H1 (cell line): ENCODE measurements at regions not wholly inside any gene's neighbourhood (a gene's known extent, or its start where the extent isn't known, plus 50 kb on each side); places are given as distances from the start of the nearest gene placed in this dataset.

Experiments used
- CTCF ChIA-PET: fragments of 300-600 bp; sonication (Branson Sonifier 250); formaldehyde crosslinking; loops from one replicate; lab custom pipeline; 2021; ENCODE audit not compliant: partially characterized antibody; lab: Charles Lee
- POLR2A ChIA-PET: fragments of 300-600 bp; sonication (Branson Sonifier 250); formaldehyde crosslinking; loops from one replicate; lab custom pipeline; 2021; ENCODE audit warnings: inconsistent platforms; ENCODE audit not compliant: partially characterized antibody; lab: Charles Lee
- DNase-seq, 2 experiments: peaks; one replicate each; pipeline versions ENCODE4 v3.0.0 to v3.0.0-alpha.2; 2010 to 2022; ENCODE audit warnings: low spot score in 2 of 2, low read depth in 1 of 2, mixed read lengths in 1 of 2
- FAIRE-seq: peaks from 2 replicates; lab custom pipeline; 2011; peaks lifted over from hg19 to GRCh38; lab: Jason Lieb, UNC
- H2AFZ ChIP-seq: 2 replicates; pipeline ENCODE4 v1.8.1; 2012; ENCODE audit warnings: low read length, inconsistent platforms
- H2AK5ac ChIP-seq: 2 replicates; pipeline ENCODE4 v1.6.1; 2013; ENCODE audit warnings: low read depth, low read length
- H2BK120ac ChIP-seq: replicated peaks from 2 replicates; pipeline ENCODE3; 2013; ENCODE audit warnings: low read depth, low read length, inconsistent platforms
- H2BK12ac ChIP-seq: 2 replicates; pipeline ENCODE4 v1.6.1; 2013; ENCODE audit warnings: low read depth, low read length
- H2BK15ac ChIP-seq: 2 replicates; pipeline ENCODE4 v1.6.1; 2013; ENCODE audit warnings: low read length
- H2BK20ac ChIP-seq: 2 replicates; pipeline ENCODE4 v1.6.1; 2013; ENCODE audit warnings: low read length
- H2BK5ac ChIP-seq: 2 replicates; pipeline ENCODE4 v1.6.1; 2013; ENCODE audit warnings: low read depth, low read length
- H3K14ac ChIP-seq: 2 replicates; pipeline ENCODE4 v1.6.1; 2013; ENCODE audit warnings: inconsistent platforms; ENCODE audit not compliant: insufficient read length
- H3K18ac ChIP-seq: 2 replicates; pipeline ENCODE4 v1.6.1; 2013; ENCODE audit warnings: low read length; ENCODE audit errors: extremely low read depth
- H3K23ac ChIP-seq: 2 replicates; pipeline ENCODE4 v1.6.1; 2013; ENCODE audit warnings: inconsistent platforms; ENCODE audit not compliant: insufficient read length
- H3K23me2 ChIP-seq: 2 replicates; pipeline ENCODE4 v1.6.1; 2013; ENCODE audit warnings: low read depth, low read length
- H3K27ac ChIP-seq: 2 replicates; pipeline ENCODE4 v1.6.1; 2011; ENCODE audit warnings: low read depth, low read length, inconsistent platforms
- H3K27me3 ChIP-seq, 4 experiments: replicated peaks in 1 of 4; 1 replicate in 1 of 4; 2 replicates in 3 of 4; pipeline versions ENCODE4 v1.6.1 to v1.8.1; 2011 to 2013; ENCODE audit warnings: low read length in 3 of 4, mild to moderate bottlenecking in 3 of 4, inconsistent platforms in 2 of 4, mixed read lengths in 2 of 4, moderate library complexity in 1 of 4; ENCODE audit not compliant: control insufficient read depth in 3 of 4, insufficient read depth in 3 of 4; ENCODE audit errors: extremely low read depth in 1 of 4
- H3K36me3 ChIP-seq, 4 experiments: 2 replicates each; pipeline versions ENCODE4 v1.6.1 to v1.8.1; 2011 to 2013; ENCODE audit warnings: mild to moderate bottlenecking in 4 of 4, low read length in 3 of 4, moderate library complexity in 2 of 4, control low read depth in 1 of 4, inconsistent platforms in 1 of 4; ENCODE audit not compliant: insufficient read depth in 4 of 4, control insufficient read depth in 2 of 4
- H3K4ac ChIP-seq: replicated peaks from 2 replicates; pipeline ENCODE3; 2013; ENCODE audit warnings: low read length, low read depth, mixed read lengths, inconsistent platforms; ENCODE audit not compliant: insufficient read length
- H3K4me1 ChIP-seq, 4 experiments: replicated peaks in 1 of 4; 1 replicate in 1 of 4; 2 replicates in 3 of 4; pipeline versions ENCODE4 v1.6.1 to v1.8.1; 2011 to 2013; ENCODE audit warnings: low read length in 3 of 4, inconsistent platforms in 2 of 4, mixed read lengths in 1 of 4; ENCODE audit not compliant: insufficient read depth in 4 of 4, control insufficient read depth in 3 of 4
- H3K4me2 ChIP-seq, 2 experiments: 2 replicates each; pipeline versions ENCODE4 v1.6.1 to v1.8.1; 2011 to 2013; ENCODE audit warnings: low read depth in 2 of 2, low read length in 2 of 2, control low read depth in 1 of 2, inconsistent platforms in 1 of 2, mild to moderate bottlenecking in 1 of 2; ENCODE audit not compliant: insufficient read depth in 1 of 2
- H3K4me3 ChIP-seq, 4 experiments: fragments of 200-600, 300-600 bp in 1 of 4; sonication (generic), shearing (Covaris generic), sonication (Bioruptor Twin) in 1 of 4; 2 replicates each; pipeline versions ENCODE4 v1.5.1 to v1.8.1; 2011 to 2016; ENCODE audit warnings: low read length in 4 of 4, low read depth in 3 of 4, control low read depth in 2 of 4, inconsistent platforms in 2 of 4, mild to moderate bottlenecking in 2 of 4, mixed read lengths in 1 of 4, moderate library complexity in 1 of 4; ENCODE audit not compliant: insufficient read depth in 2 of 4; ENCODE audit errors: extremely low read depth in 1 of 4
- H3K56ac ChIP-seq: replicated peaks from 2 replicates; pipeline ENCODE3; 2013; ENCODE audit warnings: low read depth, mild to moderate bottlenecking, mixed read lengths, low read length, inconsistent platforms; ENCODE audit not compliant: insufficient read length
- H3K79me1 ChIP-seq: 2 replicates; pipeline ENCODE4 v1.6.1; 2013; ENCODE audit warnings: low read depth, low read length, control low read depth
- H3K79me2 ChIP-seq, 2 experiments: 2 replicates each; pipeline versions ENCODE4 v1.6.1 to v1.8.1; 2012 to 2013; ENCODE audit warnings: low read length in 2 of 2, mild to moderate bottlenecking in 2 of 2, inconsistent platforms in 1 of 2; ENCODE audit not compliant: insufficient read depth in 2 of 2, control insufficient read depth in 1 of 2
- H3K9ac ChIP-seq, 4 experiments: replicated peaks in 1 of 4; 1 replicate in 1 of 4; 2 replicates in 3 of 4; pipeline versions ENCODE4 v1.6.1 to v1.8.1; 2011 to 2013; ENCODE audit warnings: low read depth in 3 of 4, low read length in 3 of 4, control low read depth in 2 of 4, mild to moderate bottlenecking in 2 of 4, moderate library complexity in 2 of 4, inconsistent platforms in 1 of 4; ENCODE audit errors: extremely low read depth in 1 of 4
- H3K9me3 ChIP-seq, 2 experiments: 2 replicates each; pipeline versions ENCODE4 v1.6.1 to v1.8.1; 2012 to 2013; ENCODE audit warnings: mild to moderate bottlenecking in 2 of 2, moderate library complexity in 2 of 2, control low read depth in 1 of 2, inconsistent platforms in 1 of 2, low read depth in 1 of 2, low read length in 1 of 2, mixed read lengths in 1 of 2; ENCODE audit not compliant: insufficient read depth in 2 of 2
- H4K20me1 ChIP-seq, 2 experiments: replicated peaks in 1 of 2; 2 replicates each; pipeline versions ENCODE3 to v1.8.1; 2011 to 2013; ENCODE audit warnings: inconsistent platforms in 2 of 2, low read length in 2 of 2, mild to moderate bottlenecking in 1 of 2; ENCODE audit not compliant: insufficient read depth in 2 of 2, control insufficient read depth in 1 of 2
- H4K5ac ChIP-seq: 2 replicates; pipeline ENCODE4 v1.6.1; 2013; ENCODE audit warnings: low read length, low read depth, mixed read lengths, inconsistent platforms; ENCODE audit not compliant: insufficient read length
- H4K8ac ChIP-seq: 2 replicates; pipeline ENCODE4 v1.8.0; 2013; ENCODE audit warnings: mild to moderate bottlenecking, moderate library complexity, low read length, inconsistent platforms; ENCODE audit not compliant: insufficient read depth; ENCODE audit errors: extremely low read depth
- H4K91ac ChIP-seq: replicated peaks from 2 replicates; pipeline ENCODE3; 2013; ENCODE audit warnings: low read length, mixed read lengths, inconsistent platforms; ENCODE audit not compliant: insufficient read length
- ASH2L ChIP-seq: fragments of 200-600, 300-600 bp; sonication (generic); IDR thresholded peaks from one replicate; pipeline ENCODE4 v1.7.1; 2017; ENCODE audit warnings: low read length
- MAX ChIP-seq: IDR thresholded peaks from 2 replicates; pipeline ENCODE4 v1.6.1; 2012; ENCODE audit warnings: inconsistent platforms
- TCF12 ChIP-seq: IDR thresholded peaks from 2 replicates; pipeline ENCODE4 v1.6.1; 2011; ENCODE audit warnings: low read depth, mild to moderate bottlenecking, low read length
- WGBS, 2 experiments: shearing (Covaris generic) in 1 of 2; methylation state at CpG; one replicate each; pipeline versions ENCODE4 v1.1.6 to v1.1.7; 2013 to 2015; ENCODE audit warnings: low lambda C conversion rate in 2 of 2, mixed read lengths in 2 of 2, inconsistent platforms in 1 of 2, low coverage in 1 of 2, missing lambda C conversion rate in 1 of 2; ENCODE audit not compliant: insufficient replicate concordance in 2 of 2, insufficient coverage in 1 of 2, insufficient read length in 1 of 2; ENCODE audit errors: extremely low coverage in 1 of 2, missing lambda C conversion rate in 1 of 2; 5-methylcytosine and 5-hydroxymethylcytosine counted together

- H2BK20ac ChIP-seq: no peak overlapping the region
- H2BK12ac ChIP-seq: no peak overlapping the region
- no peaks in the 10 kb centered on the region for H3K4me1 ChIP-seq
- no peak overlapping the region for H3K18ac ChIP-seq
- H3K4ac ChIP-seq: no peak overlapping the region
- no peak overlapping the region for H2AFZ ChIP-seq
- H3K56ac ChIP-seq: no peak overlapping the region
- H4K8ac ChIP-seq: no peak overlapping the region
- H2BK5ac ChIP-seq: no peak overlapping the region
- no peak overlapping the region for H3K27ac ChIP-seq
- no peak for FAIRE-seq
- no peak overlapping the region for H2AK5ac ChIP-seq
- H3K4me2 ChIP-seq: no peak overlapping the region
- no peak overlapping the region for H3K9ac ChIP-seq
- no peaks in the 10 kb centered on the region for H3K79me2 ChIP-seq
- WGBS, 2 experiments: 94% methylated on average over 3 of the region's 3 CpGs; no CpG with 5 or more reads in 1 of the 2 experiments
- ChIA-PET CTCF (no interaction called here), POLR2A (no interaction called here)
- H3K27me3 ChIP-seq: no peaks in the 10 kb centered on the region
- H3K4me3 ChIP-seq: no peak overlapping the region
- H3K14ac ChIP-seq: no peak overlapping the region
- no peak for DNase-seq
- no peak overlapping the region for H4K5ac ChIP-seq
- H2BK15ac ChIP-seq: no peak overlapping the region
- H4K91ac ChIP-seq: no peak overlapping the region
- no peaks in the 10 kb centered on the region for H3K36me3 ChIP-seq
- H3K79me1 ChIP-seq: no peaks in the 10 kb centered on the region
- H4K20me1 ChIP-seq: no peaks in the 10 kb centered on the region
- no peak overlapping the region for H2BK120ac ChIP-seq
- H3K23ac ChIP-seq: no peak overlapping the region
- TF ChIP-seq ASH2L (no peak), TCF12 (no peak), MAX (no peak)
- H3K9me3 ChIP-seq: no peaks in the 10 kb centered on the region
- no peaks in the 10 kb centered on the region for H3K23me2 ChIP-seq
Observed at GRCh38 chr2:181253438-181253837, 203.7 kb upstream of the ITGA4 start.
